ENCODE measurements at regions not wholly inside any gene's neighbourhood (a gene's known extent, or its start where the extent isn't known, plus 50 kb on each side); places are given as distances from the start of the nearest gene placed in this dataset.

- Histone ChIP-seq H3K36me3 (ENCODE audit: control insufficient read depth in 2 of 2, insufficient read depth in 2 of 2, low read length in 1 of 2) (no peaks in the 10 kb centered on the region), H3K9me3 (ENCODE audit: control insufficient read depth in 2 of 2, insufficient read depth in 1 of 2, low read depth in 1 of 2, low read length in 1 of 2) (no peaks in the 10 kb centered on the region), H3K4me1 (ENCODE audit: control insufficient read depth in 2 of 2, insufficient read depth in 2 of 2, low read length in 1 of 2) (peaks cover 0 to 5% of the 10 kb centered on the region in 2 donors), H3K27me3 (ENCODE audit: control insufficient read depth in 1 of 2, insufficient read depth in 2 of 2, low read length in 2 of 2) (no peaks in the 10 kb centered on the region), H3K4me3 (ENCODE audit: low read depth in 1 of 2, low read length in 2 of 2) (no peak overlapping the region), H3K27ac (ENCODE audit: low read depth in 2 of 2, low read length in 1 of 2) (no peak overlapping the region)
- 65 to 71% methylated on average over 3 of the region's 3 CpGs for WGBS, 2 donors
These were observed 289.6 kb downstream of the ETS1 start for GRCh38 chr11:128297805-128298204.

DNA sequence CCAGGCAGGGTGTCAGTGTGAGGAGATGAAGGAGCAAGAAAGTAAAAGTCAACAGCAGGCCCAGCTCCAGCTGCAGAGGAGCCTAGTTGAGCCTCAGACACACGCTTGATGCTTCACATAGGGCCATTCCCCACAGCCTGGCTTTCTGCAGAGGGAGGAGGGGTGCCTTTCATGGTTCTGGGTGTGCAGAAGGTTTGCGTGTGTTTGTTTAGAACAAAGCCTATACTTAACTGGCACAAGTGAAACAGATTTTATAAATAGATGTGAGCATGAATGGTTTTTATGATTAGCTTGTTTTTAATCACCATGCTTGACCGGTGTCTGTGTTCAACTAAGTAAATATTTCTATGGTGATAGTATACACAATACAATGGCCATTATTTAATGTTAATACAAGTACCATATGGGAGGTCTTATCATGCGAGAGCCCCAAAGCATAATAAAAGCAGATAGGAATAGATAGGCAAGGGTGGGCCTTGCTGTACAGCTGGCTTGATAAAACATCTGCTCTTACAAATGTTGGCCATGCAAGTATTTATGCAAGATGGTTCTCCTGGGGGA lies 290.2 kb downstream of the ETS1 start:
- Histone ChIP-seq H3K9me3 (ENCODE audit: control insufficient read depth in 2 of 2, insufficient read depth in 1 of 2, low read depth in 1 of 2, low read length in 1 of 2) (no peaks in the 10 kb centered on the region), H3K4me1 (ENCODE audit: control insufficient read depth in 2 of 2, insufficient read depth in 2 of 2, low read length in 1 of 2) (peaks cover 0 to 5% of the 10 kb centered on the region in 2 donors), H3K27me3 (ENCODE audit: control insufficient read depth in 1 of 2, insufficient read depth in 2 of 2, low read length in 2 of 2) (no peaks in the 10 kb centered on the region), H3K4me3 (ENCODE audit: low read depth in 1 of 2, low read length in 2 of 2) (no peak overlapping the region), H3K36me3 (ENCODE audit: control insufficient read depth in 2 of 2, insufficient read depth in 2 of 2, low read length in 1 of 2) (no peaks in the 10 kb centered on the region), H3K27ac (ENCODE audit: low read depth in 2 of 2, low read length in 1 of 2) (no peak overlapping the region)
- WGBS, 2 donors: 46 to 53% methylated on average over 4 of the region's 4 CpGs

GRCh38 chr11:128294671-128295050 lies 292.7 kb downstream of the ETS1 start:
- Histone ChIP-seq H3K9me3 (ENCODE audit: control insufficient read depth in 2 of 2, insufficient read depth in 1 of 2, low read depth in 1 of 2, low read length in 1 of 2) (no peaks in the 10 kb centered on the region), H3K27ac (ENCODE audit: low read depth in 2 of 2, low read length in 1 of 2) (no peak overlapping the region), H3K27me3 (ENCODE audit: control insufficient read depth in 1 of 2, insufficient read depth in 2 of 2, low read length in 2 of 2) (no peaks in the 10 kb centered on the region), H3K36me3 (ENCODE audit: control insufficient read depth in 2 of 2, insufficient read depth in 2 of 2, low read length in 1 of 2) (no peaks in the 10 kb centered on the region), H3K4me1 (ENCODE audit: control insufficient read depth in 2 of 2, insufficient read depth in 2 of 2, low read length in 1 of 2) (peaks cover 0 to 5% of the 10 kb centered on the region in 2 donors), H3K4me3 (ENCODE audit: low read depth in 1 of 2, low read length in 2 of 2) (no peak overlapping the region)
- WGBS, 2 donors: 87 to 97% methylated on average over 1 of the region's 1 CpG

DNA sequence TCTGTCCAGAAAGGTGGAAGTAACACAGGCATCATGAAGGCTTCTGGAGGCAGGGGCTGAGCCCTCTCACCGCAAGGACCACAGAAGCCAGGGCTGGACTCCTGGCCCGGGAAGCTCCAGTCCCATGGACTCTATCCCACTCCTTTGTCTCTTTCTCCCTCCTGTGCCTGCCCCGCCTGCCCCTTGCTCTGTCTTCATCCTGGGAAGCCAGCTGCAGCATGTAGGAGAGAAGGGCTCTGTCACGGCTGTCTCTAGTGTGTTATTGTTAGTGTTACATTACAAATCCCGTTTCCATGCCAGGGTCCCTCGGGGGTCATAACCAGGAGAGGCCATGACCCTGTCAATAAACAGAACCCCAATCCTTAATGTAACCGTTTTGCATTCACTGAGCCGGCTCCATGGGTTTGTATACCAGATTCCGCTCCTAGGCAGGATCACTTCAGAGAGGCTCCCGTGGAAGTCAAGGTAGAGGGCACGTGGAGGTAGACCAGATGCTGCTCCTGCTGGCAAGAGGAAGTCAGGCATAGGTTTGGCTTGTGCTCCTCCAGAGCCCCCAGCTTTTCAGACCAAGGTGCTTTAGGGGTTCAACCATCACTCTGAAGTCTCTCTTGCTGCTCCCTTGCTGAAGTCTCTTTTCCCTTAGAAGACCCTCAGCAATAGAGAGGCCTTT lies 293.2 kb downstream of the ETS1 start:
- H3K4me3 ChIP-seq (ENCODE audit: low read depth in 1 of 2, low read length in 2 of 2): no peak overlapping the region
- 68 to 79% methylated on average over 11 of the region's 11 CpGs for WGBS, 2 donors
- no peak overlapping the region for H3K27ac ChIP-seq (ENCODE audit: low read depth in 2 of 2, low read length in 1 of 2)
- no peaks in the 10 kb centered on the region for H3K36me3 ChIP-seq (ENCODE audit: control insufficient read depth in 2 of 2, insufficient read depth in 2 of 2, low read length in 1 of 2)
- H3K9me3 ChIP-seq (ENCODE audit: control insufficient read depth in 2 of 2, insufficient read depth in 1 of 2, low read depth in 1 of 2, low read length in 1 of 2): no peaks in the 10 kb centered on the region
- H3K4me1 ChIP-seq (ENCODE audit: control insufficient read depth in 2 of 2, insufficient read depth in 2 of 2, low read length in 1 of 2): peaks cover 0 to 5% of the 10 kb centered on the region in 2 donors
- H3K27me3 ChIP-seq (ENCODE audit: control insufficient read depth in 1 of 2, insufficient read depth in 2 of 2, low read length in 2 of 2): no peaks in the 10 kb centered on the region

DNA sequence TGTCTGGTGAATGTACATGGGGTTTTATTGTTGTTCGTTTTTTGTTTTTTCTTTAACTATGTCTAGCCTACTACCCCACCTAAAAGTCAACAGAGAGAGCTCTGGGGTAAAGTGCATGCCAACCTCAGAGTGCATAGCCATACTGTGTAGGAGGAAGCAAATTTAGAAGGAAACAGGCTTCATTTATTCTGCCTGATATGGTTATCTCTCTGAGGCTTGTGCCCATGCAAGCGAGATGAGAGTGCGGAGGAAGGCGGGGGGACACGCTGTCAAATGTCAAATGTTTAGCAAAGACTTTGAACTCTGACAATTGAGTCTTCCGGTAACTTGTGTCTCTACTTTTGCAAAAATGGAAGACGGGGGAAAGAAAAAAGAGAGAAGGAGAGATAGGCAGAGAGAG lies 295.5 kb downstream of the ETS1 start:
- Histone ChIP-seq H3K27ac (ENCODE audit: low read depth in 2 of 2, low read length in 1 of 2) (no peak overlapping the region), H3K4me1 (ENCODE audit: control insufficient read depth in 2 of 2, insufficient read depth in 2 of 2, low read length in 1 of 2) (peaks cover 0 to 2% of the 10 kb centered on the region in 2 donors)
- WGBS, 2 donors: 72 to 80% methylated on average over 7 of the region's 7 CpGs

DNA sequence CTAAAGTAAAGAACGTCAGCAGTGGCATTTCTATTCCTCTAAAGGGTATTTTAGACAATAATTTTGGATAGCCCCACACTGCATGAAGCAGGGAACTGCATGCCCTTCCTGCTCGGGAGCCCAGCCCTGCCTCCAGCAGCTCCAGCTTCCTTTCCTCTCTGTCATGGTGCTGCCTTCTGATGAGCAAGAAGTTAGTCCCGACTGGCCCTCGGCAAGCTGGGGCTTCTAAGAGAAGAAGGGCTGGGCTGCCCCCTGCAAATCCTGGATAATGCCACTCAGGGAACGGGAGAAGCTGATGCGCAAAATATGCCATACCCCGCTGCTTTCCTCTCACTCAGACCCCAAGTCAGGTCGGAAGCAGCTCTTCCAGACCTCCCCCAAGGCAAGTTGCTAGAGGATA lies 296.4 kb downstream of the ETS1 start:
- 82 to 83% methylated on average over 8 of the region's 8 CpGs for WGBS, 2 donors
- Histone ChIP-seq H3K4me1 (ENCODE audit: control insufficient read depth in 2 of 2, insufficient read depth in 2 of 2, low read length in 1 of 2) (peaks cover 0 to 2% of the 10 kb centered on the region in 2 donors), H3K27me3 (ENCODE audit: control insufficient read depth in 1 of 2, insufficient read depth in 2 of 2, low read length in 2 of 2) (no peaks in the 10 kb centered on the region), H3K9me3 (ENCODE audit: control insufficient read depth in 2 of 2, insufficient read depth in 1 of 2, low read depth in 1 of 2, low read length in 1 of 2) (no peaks in the 10 kb centered on the region), H3K36me3 (ENCODE audit: control insufficient read depth in 2 of 2, insufficient read depth in 2 of 2, low read length in 1 of 2) (no peaks in the 10 kb centered on the region), H3K4me3 (ENCODE audit: low read depth in 1 of 2, low read length in 2 of 2) (no peak overlapping the region), H3K27ac (ENCODE audit: low read depth in 2 of 2, low read length in 1 of 2) (peak overlapping the region; percentile 24 to 34)

More for the DNA sequence above, 295.5 kb downstream of the ETS1 start:
- Histone ChIP-seq H3K4me3 (ENCODE audit: low read depth in 1 of 2, low read length in 2 of 2) (no peak overlapping the region), H3K36me3 (ENCODE audit: control insufficient read depth in 2 of 2, insufficient read depth in 2 of 2, low read length in 1 of 2) (no peaks in the 10 kb centered on the region), H3K27me3 (ENCODE audit: control insufficient read depth in 1 of 2, insufficient read depth in 2 of 2, low read length in 2 of 2) (no peaks in the 10 kb centered on the region), H3K9me3 (ENCODE audit: control insufficient read depth in 2 of 2, insufficient read depth in 1 of 2, low read depth in 1 of 2, low read length in 1 of 2) (no peaks in the 10 kb centered on the region)

DNA sequence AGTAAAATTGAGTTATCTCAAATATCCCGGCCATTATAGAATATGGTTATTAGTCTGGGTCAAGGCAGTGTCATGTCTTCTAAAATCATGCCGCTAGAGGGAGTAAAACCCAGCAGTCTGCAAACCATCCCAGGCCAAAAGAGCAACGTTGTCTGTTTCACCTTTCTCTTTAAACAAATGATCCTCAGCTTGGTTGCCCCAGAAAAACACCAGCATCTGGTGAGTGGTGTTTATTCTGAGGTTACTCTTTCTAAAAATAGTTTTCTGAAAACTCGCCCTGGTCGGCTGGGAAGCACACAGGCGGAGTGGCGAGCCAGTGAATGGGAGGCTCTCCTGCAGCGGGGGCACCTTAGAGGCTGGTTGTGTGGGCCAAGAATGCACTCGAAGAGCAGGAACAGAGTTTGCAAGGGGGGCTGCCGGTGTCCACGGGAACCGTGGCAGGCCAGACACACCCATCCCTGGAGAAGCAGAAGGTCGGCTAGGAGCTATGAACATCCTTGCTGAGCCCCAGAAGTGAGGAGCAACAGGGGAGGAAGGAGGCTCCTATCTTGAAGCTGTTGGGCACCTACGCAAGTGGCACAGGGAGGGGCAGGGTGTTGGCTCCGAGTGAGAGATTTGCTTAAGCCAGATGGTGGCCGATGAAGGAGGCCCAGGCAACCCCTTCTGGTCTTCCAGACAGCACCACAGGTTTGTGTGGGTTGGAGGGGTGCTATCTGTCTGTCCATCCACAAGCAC lies 297.1 kb downstream of the ETS1 start:
- H3K4me3 ChIP-seq (ENCODE audit: low read depth in 1 of 2, low read length in 2 of 2): peak overlapping the region in 1 of 2 donors; percentile 29
- 20 to 21% methylated on average over 16 of the region's 16 CpGs for WGBS, 2 donors

DNA sequence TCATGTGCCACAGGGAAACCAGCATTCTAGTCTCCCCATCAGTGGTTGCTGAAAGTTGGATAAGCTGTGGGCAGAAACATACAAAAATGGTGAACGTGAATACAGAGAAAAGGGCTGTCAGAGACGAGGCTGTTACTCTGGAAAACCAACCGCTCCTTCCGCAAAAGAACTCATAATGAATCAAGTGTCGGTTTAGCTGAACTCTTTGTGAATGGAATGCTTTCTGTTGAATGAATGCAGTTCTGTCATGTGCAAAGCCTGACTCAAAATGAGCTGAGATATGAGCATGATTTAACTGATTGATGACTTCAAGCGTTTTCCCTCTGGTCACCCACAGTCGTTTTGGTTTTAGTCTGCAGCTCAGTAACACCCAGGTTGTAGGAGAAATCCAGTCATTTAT lies 298.3 kb downstream of the ETS1 start:
- WGBS, 2 donors: 64 to 67% methylated on average over 7 of the region's 7 CpGs
- Histone ChIP-seq H3K4me1 (ENCODE audit: control insufficient read depth in 2 of 2, insufficient read depth in 2 of 2, low read length in 1 of 2) (peaks cover 0 to 2% of the 10 kb centered on the region in 2 donors), H3K4me3 (ENCODE audit: low read depth in 1 of 2, low read length in 2 of 2) (no peak overlapping the region), H3K9me3 (ENCODE audit: control insufficient read depth in 2 of 2, insufficient read depth in 1 of 2, low read depth in 1 of 2, low read length in 1 of 2) (no peaks in the 10 kb centered on the region), H3K27ac (ENCODE audit: low read depth in 2 of 2, low read length in 1 of 2) (no peak overlapping the region), H3K36me3 (ENCODE audit: control insufficient read depth in 2 of 2, insufficient read depth in 2 of 2, low read length in 1 of 2) (no peaks in the 10 kb centered on the region), H3K27me3 (ENCODE audit: control insufficient read depth in 1 of 2, insufficient read depth in 2 of 2, low read length in 2 of 2) (no peaks in the 10 kb centered on the region)

More for the DNA sequence above, 297.1 kb downstream of the ETS1 start:
- Histone ChIP-seq H3K36me3 (ENCODE audit: control insufficient read depth in 2 of 2, insufficient read depth in 2 of 2, low read length in 1 of 2) (no peaks in the 10 kb centered on the region), H3K4me1 (ENCODE audit: control insufficient read depth in 2 of 2, insufficient read depth in 2 of 2, low read length in 1 of 2) (peaks cover 0 to 2% of the 10 kb centered on the region in 2 donors), H3K27ac (ENCODE audit: low read depth in 2 of 2, low read length in 1 of 2) (peak overlapping the region; percentile 60 to 74), H3K27me3 (ENCODE audit: control insufficient read depth in 1 of 2, insufficient read depth in 2 of 2, low read length in 2 of 2) (no peaks in the 10 kb centered on the region), H3K9me3 (ENCODE audit: control insufficient read depth in 2 of 2, insufficient read depth in 1 of 2, low read depth in 1 of 2, low read length in 1 of 2) (no peaks in the 10 kb centered on the region)

GRCh38 chr11:128288368-128288767 lies 299.0 kb downstream of the ETS1 start:
- WGBS, 2 donors: 90 to 93% methylated on average over 4 of the region's 4 CpGs
- Histone ChIP-seq H3K27me3 (ENCODE audit: control insufficient read depth in 1 of 2, insufficient read depth in 2 of 2, low read length in 2 of 2) (no peaks in the 10 kb centered on the region), H3K4me3 (ENCODE audit: low read depth in 1 of 2, low read length in 2 of 2) (no peak overlapping the region), H3K36me3 (ENCODE audit: control insufficient read depth in 2 of 2, insufficient read depth in 2 of 2, low read length in 1 of 2) (no peaks in the 10 kb centered on the region), H3K4me1 (ENCODE audit: control insufficient read depth in 2 of 2, insufficient read depth in 2 of 2, low read length in 1 of 2) (no peaks in the 10 kb centered on the region), H3K27ac (ENCODE audit: low read depth in 2 of 2, low read length in 1 of 2) (no peak overlapping the region), H3K9me3 (ENCODE audit: control insufficient read depth in 2 of 2, insufficient read depth in 1 of 2, low read depth in 1 of 2, low read length in 1 of 2) (no peaks in the 10 kb centered on the region)

All from esophagus (tissue), 2 donors.